NCI-H446 treated with DMSO at 0.1 percent for 48 hours (cell line): ENCODE measurements at regions not wholly inside any gene's neighbourhood (a gene's known extent, or its start where the extent isn't known, plus 50 kb on each side); places are given as distances from the start of the nearest gene placed in this dataset.

Experiments used
- DNase-seq: peaks from one replicate; lab custom pipeline; 2025; lab: John Stamatoyannopoulos, UW

GRCh38 chr6:155527443-155527842 is 71.8 kb upstream of the NOX3 start:
- DNase-seq = no peak

GRCh38 chr6:155523821-155524651 is 68.4 kb upstream of the NOX3 start:
- no peak for DNase-seq

GRCh38 chr6:155521719-155522118 is 66.1 kb upstream of the NOX3 start:
- no peak for DNase-seq

GRCh38 chr6:155520078-155520477 is 64.4 kb upstream of the NOX3 start:
- no peak for DNase-seq

GRCh38 chr6:155519176-155519738 is 63.6 kb upstream of the NOX3 start:
- DNase-seq = no peak

- no peak for DNase-seq
These were observed 61.7 kb upstream of the NOX3 start for GRCh38 chr6:155517294-155517693.

GRCh38 chr6:155510879-155511278 is 55.2 kb upstream of the NOX3 start:
- no peak for DNase-seq

GRCh38 chr6:155509743-155510475 is 54.3 kb upstream of the NOX3 start:
- DNase-seq = no peak

GRCh38 chr6:155505608-155505989 is 50.0 kb upstream of the NOX3 start:
- DNase-seq = no peak
